ENCODE measurements at regions not wholly inside any gene's neighbourhood (a gene's known extent, or its start where the extent isn't known, plus 50 kb on each side); places are given as distances from the start of the nearest gene placed in this dataset.

DNA sequence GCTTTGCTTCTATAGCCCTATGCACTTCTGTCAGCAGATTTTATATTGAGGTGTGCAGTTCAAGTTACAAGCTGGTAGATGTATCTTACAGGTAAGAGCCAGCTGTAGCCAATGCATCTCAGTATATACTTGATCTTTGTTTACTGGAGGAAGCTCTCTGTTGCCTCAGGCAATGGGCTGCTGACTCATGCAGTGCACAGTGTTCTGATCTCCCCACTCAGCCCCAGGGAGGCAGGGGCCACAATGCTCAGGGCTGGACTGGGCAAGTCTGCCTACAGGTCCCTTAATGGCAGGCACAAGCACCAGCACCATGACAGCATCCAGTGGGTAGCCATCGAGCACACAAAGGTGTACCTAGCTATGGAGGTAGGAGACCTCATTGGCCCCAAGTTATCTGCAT lies 178.8 kb upstream of the CDH10 start:
- no peak for TF ChIP-seq TAF1 (IDR thresholded peaks at IDR 0.05; ENCODE audit: low read depth, low read length)
- TF ChIP-seq BACH1 (IDR thresholded peaks at IDR 0.05; ENCODE audit: low read length) = no peak
- no peak for TF ChIP-seq POLR2AphosphoS5 (IDR thresholded peaks at IDR 0.05; ENCODE audit: low read depth, low read length)
- no peak for TF ChIP-seq EGR1 (IDR thresholded peaks at IDR 0.05; ENCODE audit: borderline replicate concordance, low read depth, low read length)
- TF ChIP-seq RAD21 (IDR thresholded peaks at IDR 0.05 in 1 of 2, conservative IDR thresholded peaks at IDR 0.05 in 1 of 2; ENCODE audit: low read depth in 2 of 2, low read length in 2 of 2) = no peak
- TF ChIP-seq, protein P1, sequence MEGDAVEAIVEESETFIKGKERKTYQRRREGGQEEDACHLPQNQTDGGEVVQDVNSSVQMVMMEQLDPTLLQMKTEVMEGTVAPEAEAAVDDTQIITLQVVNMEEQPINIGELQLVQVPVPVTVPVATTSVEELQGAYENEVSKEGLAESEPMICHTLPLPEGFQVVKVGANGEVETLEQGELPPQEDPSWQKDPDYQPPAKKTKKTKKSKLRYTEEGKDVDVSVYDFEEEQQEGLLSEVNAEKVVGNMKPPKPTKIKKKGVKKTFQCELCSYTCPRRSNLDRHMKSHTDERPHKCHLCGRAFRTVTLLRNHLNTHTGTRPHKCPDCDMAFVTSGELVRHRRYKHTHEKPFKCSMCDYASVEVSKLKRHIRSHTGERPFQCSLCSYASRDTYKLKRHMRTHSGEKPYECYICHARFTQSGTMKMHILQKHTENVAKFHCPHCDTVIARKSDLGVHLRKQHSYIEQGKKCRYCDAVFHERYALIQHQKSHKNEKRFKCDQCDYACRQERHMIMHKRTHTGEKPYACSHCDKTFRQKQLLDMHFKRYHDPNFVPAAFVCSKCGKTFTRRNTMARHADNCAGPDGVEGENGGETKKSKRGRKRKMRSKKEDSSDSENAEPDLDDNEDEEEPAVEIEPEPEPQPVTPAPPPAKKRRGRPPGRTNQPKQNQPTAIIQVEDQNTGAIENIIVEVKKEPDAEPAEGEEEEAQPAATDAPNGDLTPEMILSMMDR (IDR thresholded peaks at IDR 0.05; ENCODE audit: control extremely low read depth in 1 of 3, insufficient read depth in 1 of 3, low read depth in 1 of 3, low read length in 3 of 3) = no peak
- TF ChIP-seq ZNF274 (IDR thresholded peaks at IDR 0.05; ENCODE audit: borderline replicate concordance, extremely low read depth, low read length) = no peak

Data from H1 (cell line).